SK-N-SH treated with all-trans-retinoic acid at 6 μM for 48 hours (cell line): ENCODE measurements at regions not wholly inside any gene's neighbourhood (a gene's known extent, or its start where the extent isn't known, plus 50 kb on each side); places are given as distances from the start of the nearest gene placed in this dataset.

Experiments
- ARNTL ChIP-seq: fragments of 450-650 bp; formaldehyde crosslinking; IDR thresholded peaks from 2 replicates; pipeline ENCODE4 v1.5.0; 2020; ENCODE audit warnings: low read depth, mild to moderate bottlenecking, moderate library complexity, borderline replicate concordance
- CREB5 ChIP-seq: fragments of 250-450 bp; sonication (Bioruptor Pico); IDR thresholded peaks from 2 replicates; pipeline ENCODE4 v1.5.1; 2020; ENCODE audit warnings: low read depth, mild to moderate bottlenecking, moderate library complexity
- CSDC2 ChIP-seq: fragments of 250-450 bp; sonication (Bioruptor Pico); IDR thresholded peaks from 2 replicates; pipeline ENCODE4 v1.5.0; 2020; ENCODE audit warnings: mild to moderate bottlenecking, moderate library complexity
- ISL1 ChIP-seq: fragments of 250-450 bp; sonication (Bioruptor Pico); IDR thresholded peaks from 2 replicates; pipeline ENCODE4 v2.1.2; 2022; ENCODE audit warnings: mild to moderate bottlenecking, moderate library complexity
- PATZ1 ChIP-seq: fragments of 250-450 bp; sonication (Bioruptor Pico); IDR thresholded peaks from 2 replicates; pipeline ENCODE4 v1.8.0; 2020; ENCODE audit warnings: mild to moderate bottlenecking, moderate library complexity, borderline replicate concordance
- PPARA ChIP-seq: fragments of 250-450 bp; sonication (Bioruptor Pico); IDR thresholded peaks from 2 replicates; pipeline ENCODE4 v1.5.0; 2020; ENCODE audit warnings: mild to moderate bottlenecking, borderline replicate concordance
- SNAI2 ChIP-seq: fragments of 250-450 bp; sonication (Bioruptor Pico); IDR thresholded peaks from 2 replicates; pipeline ENCODE4 v1.5.0; 2020; ENCODE audit warnings: mild to moderate bottlenecking, moderate library complexity
- TSHZ2 ChIP-seq: fragments of 250-450 bp; sonication (Bioruptor Pico); IDR thresholded peaks from 2 replicates; pipeline ENCODE4 v1.5.0; 2020; ENCODE audit warnings: mild to moderate bottlenecking, moderate library complexity
- ZNF8 ChIP-seq: fragments of 450-650 bp; formaldehyde crosslinking; IDR thresholded peaks from 2 replicates; pipeline ENCODE4 v1.5.0; 2020; ENCODE audit warnings: mild to moderate bottlenecking, moderate library complexity

DNA sequence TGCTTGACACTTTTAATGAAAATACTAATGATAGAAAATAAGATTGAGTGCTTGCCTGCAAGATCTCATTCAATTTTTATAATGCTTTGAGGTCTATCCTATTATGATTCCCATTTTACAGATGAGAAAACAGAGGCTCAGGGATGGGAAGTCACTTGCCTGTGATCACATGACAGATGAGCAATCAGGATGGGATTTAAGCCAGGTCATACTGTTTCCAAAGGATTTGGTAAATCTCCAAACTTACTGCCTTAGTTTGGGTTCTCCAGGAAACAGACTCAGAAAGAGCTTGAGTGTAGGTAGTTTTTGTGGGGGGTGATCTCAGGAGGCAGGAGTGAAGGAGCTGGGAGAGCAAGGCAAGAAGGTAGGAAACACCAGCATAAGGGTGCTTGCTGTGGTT, 456.3 kb downstream of the MAFB start:
- no peak for TF ChIP-seq ARNTL (CRISPR knock-in tag)
- no peak for TF ChIP-seq PATZ1 (CRISPR knock-in tag)
- no peak for TF ChIP-seq CSDC2 (CRISPR knock-in tag)
- TF ChIP-seq SNAI2 (CRISPR knock-in tag), result no peak
- TF ChIP-seq PPARA, result no peak
- TF ChIP-seq TSHZ2, result no peak
- TF ChIP-seq CREB5, result no peak
- no peak for TF ChIP-seq ZNF8
- no peak for TF ChIP-seq ISL1 (CRISPR knock-in tag)
